ENCODE measurements at regions not wholly inside any gene's neighbourhood (a gene's known extent, or its start where the extent isn't known, plus 50 kb on each side); places are given as distances from the start of the nearest gene placed in this dataset.

DNA sequence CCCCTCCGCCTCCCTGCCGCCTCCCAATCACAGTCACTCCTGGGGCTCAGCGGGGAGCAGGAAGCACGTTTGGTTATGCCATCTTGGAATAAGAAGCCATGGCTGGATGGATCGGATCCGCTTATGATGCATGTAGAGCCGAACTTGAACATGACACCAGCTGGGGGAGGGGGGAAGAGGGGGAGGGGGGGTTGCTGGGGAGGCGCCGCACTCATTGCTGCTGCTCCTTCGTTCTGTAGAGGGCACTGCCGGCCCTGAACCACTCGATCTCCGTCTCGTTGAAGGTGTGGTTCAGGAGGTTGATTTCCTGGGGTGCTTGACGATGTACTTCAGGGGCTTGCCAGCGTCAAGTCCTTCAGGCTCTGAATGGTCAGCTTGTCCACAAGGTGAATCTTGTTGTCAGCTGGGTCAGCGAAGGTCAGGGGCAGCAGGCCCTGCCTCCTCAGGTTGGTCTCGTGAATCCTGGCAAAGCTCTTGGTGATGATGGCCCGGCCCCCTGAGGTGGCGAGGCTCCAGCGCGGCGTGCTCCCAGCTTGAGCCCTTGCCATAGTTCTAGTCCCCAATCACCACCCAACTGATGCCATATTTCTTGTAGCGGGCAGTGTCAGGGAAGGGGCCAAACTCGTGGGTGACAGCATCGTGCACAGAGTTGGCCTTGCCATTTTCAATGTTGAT is 476.9 kb upstream of the ISX start:
- TF ChIP-seq, protein P1, sequence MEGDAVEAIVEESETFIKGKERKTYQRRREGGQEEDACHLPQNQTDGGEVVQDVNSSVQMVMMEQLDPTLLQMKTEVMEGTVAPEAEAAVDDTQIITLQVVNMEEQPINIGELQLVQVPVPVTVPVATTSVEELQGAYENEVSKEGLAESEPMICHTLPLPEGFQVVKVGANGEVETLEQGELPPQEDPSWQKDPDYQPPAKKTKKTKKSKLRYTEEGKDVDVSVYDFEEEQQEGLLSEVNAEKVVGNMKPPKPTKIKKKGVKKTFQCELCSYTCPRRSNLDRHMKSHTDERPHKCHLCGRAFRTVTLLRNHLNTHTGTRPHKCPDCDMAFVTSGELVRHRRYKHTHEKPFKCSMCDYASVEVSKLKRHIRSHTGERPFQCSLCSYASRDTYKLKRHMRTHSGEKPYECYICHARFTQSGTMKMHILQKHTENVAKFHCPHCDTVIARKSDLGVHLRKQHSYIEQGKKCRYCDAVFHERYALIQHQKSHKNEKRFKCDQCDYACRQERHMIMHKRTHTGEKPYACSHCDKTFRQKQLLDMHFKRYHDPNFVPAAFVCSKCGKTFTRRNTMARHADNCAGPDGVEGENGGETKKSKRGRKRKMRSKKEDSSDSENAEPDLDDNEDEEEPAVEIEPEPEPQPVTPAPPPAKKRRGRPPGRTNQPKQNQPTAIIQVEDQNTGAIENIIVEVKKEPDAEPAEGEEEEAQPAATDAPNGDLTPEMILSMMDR (IDR thresholded peaks at IDR 0.05; ENCODE audit: extremely low read depth, missing control alignments): no peak
- no peak for DNase-seq (ENCODE audit: low spot score)

DNA sequence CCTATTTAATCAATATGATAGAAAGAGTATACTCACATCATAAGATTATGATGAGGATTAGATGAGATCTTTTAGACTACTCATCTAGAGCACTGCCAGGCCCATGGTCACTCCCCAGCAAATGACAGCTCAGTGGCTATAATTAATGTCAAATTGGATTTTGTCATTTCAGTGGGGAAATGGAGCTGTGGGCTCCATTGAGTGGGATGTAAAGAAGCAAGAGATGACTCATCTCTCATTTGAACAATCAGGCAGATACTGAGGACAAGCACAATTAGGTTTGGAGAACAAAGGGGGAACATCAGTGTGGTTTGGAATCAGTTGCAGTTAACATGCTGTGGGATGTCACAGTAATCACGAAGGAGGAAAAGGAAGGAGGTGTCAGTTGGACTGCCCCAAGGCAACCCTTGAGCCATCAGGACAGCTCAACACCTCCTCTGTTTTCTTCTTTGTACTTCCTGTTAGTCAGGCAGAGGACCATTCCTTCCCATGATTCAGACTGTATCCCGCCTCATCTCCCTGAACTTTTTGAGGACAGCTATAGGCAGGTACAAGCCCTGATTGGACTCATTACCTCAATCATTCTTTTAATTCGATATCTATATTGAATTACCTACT is 473.7 kb upstream of the ISX start:
- no peak for DNase-seq (ENCODE audit: low spot score)
- TF ChIP-seq, protein P1 (IDR thresholded peaks at IDR 0.05; ENCODE audit: extremely low read depth, missing control alignments): no peak

DNA sequence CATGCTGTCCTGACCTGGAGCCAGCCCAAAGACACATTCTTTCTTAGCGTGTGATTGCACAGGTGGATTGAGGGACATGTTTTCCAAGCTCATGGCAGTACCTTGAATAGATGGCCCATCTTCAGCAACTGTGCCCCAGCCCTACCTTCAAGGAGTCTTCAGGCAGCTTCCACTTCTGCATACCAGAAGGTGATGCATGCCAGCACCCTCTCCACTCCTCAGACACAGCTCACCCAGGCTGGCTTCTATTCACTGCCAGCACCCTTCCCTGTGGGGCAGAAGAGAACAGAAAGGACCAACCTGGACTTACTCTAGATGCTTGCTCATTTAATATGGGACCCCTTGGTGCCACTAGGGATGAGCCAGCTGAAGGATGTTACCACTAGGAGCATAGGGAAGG is 466.4 kb upstream of the ISX start:
- no peak for DNase-seq (ENCODE audit: low spot score)
- TF ChIP-seq, protein P1 (IDR thresholded peaks at IDR 0.05; ENCODE audit: extremely low read depth, missing control alignments): no peak

DNA sequence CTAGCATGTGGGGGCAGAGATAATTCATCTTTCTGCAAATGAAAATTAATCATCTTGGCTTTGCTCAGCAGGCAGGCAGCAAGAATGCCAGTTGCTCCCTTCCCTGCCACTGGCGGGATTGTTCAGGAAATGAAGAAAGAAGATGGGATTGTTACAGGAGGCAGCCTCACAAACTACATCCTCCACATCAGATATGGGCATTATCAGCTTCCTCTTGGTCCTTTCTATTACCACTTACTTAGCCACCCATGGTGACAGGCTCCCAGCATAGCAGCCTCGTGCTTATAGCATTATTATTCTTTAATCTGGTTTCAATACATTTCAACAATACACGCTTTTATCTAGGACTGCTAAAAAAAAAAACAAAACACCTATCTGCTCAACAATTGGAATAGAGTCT is 461.6 kb upstream of the ISX start:
- TF ChIP-seq, protein P1 (IDR thresholded peaks at IDR 0.05; ENCODE audit: extremely low read depth, missing control alignments): no peak
- no peak for DNase-seq (ENCODE audit: low spot score)

DNA sequence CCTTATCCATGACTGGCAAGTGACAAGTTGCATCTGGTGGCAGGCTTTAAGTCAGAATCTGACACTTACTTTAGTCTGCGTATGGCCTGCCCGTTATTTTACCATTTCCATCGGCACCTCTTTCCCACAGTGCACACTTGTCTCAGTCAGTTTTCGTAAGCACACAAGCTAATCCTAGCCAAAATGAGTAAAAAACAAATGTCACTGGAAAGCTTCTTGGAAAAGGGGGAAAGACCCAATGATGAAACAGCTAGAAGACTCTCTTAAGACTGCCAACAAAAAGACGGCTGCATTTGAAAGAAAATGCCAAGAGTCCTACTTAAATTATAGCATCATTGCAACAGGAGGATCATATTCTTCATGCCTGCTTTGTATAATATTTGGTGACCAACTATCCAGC is 457.9 kb upstream of the ISX start:
- TF ChIP-seq, protein P1 (IDR thresholded peaks at IDR 0.05; ENCODE audit: extremely low read depth, missing control alignments): no peak
- DNase-seq (ENCODE audit: low spot score): no peak

DNA sequence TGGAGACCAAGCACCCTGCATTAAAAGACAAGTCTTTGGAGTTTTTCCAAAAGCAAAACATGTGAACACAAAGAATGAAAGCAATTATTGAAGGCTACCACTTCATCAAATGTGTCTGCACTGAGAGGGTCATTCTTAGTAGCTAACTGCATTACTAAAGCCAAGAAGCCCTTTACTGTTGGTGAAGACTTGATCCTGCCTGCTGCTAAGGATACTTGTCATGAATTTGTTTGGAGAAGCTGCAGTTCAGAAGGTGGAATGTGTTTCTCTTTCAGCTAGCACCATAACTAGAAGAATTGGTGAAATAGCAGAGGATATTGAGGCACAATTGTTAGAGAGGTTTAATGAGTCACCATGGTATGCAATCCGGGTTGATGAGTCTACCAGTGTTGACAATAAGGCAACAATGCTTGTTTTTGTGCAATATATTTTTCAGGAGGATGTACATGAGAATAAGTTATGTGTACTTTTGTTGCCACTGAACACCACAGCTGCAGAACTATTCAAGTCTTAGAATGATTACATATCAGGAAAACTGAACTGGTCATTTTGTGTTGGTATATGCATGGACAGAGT is 457.3 kb upstream of the ISX start:
- TF ChIP-seq, protein P1 (IDR thresholded peaks at IDR 0.05; ENCODE audit: extremely low read depth, missing control alignments): no peak
- no peak for DNase-seq (ENCODE audit: low spot score)

DNA sequence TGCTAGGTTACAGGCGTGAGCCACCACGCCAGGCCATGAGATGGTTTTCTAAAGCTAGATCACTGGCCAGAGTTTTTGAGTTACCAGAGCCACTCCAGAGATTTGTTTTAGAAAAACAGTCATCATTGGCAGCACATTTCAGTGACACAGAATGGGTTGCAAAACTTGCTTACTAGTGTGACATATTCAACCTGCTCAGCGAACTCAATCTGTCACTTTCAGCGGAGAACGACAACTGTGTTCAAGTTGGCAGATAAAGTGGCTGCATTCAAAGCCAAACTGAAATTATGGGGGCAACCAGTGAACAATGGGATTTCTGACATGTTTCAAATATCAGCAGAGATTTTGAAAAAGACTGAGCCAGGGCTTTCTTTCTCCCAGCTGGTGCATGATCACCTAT is 456.3 kb upstream of the ISX start:
- TF ChIP-seq, protein P1 (IDR thresholded peaks at IDR 0.05; ENCODE audit: extremely low read depth, missing control alignments): no peak
- no peak for DNase-seq (ENCODE audit: low spot score)

Data from GM20000 (cell line).